Fibroblast of pulmonary artery (primary cell): ENCODE measurements at regions not wholly inside any gene's neighbourhood (a gene's known extent, or its start where the extent isn't known, plus 50 kb on each side); places are given as distances from the start of the nearest gene placed in this dataset.
A peak's percentile ranks its signal among the peaks of the same experiment; 100 is the strongest.
"Not testable (repeated sequence)": the region's sequence is repeated elsewhere in the genome, so short reads cannot be mapped to it uniquely, and the experiment has no call there.

Experiments
- DNase-seq: peaks from one replicate; pipeline ENCODE4 v3.0.0-alpha.2; 2010; ENCODE audit warnings: low read depth
- H3K4me3 ChIP-seq: replicated peaks from 2 replicates; pipeline ENCODE4 v1.5.1; 2011; ENCODE audit warnings: low read depth, mild to moderate bottlenecking, control low read depth, low read length, moderate library complexity
- CTCF ChIP-seq: IDR thresholded peaks from 2 replicates; pipeline ENCODE4 v1.5.1; 2011; ENCODE audit warnings: mild to moderate bottlenecking, control low read depth, low read length, inconsistent platforms; ENCODE audit errors: missing control alignments

GRCh38 chr4:33126002-33126401 lies 2405.8 kb downstream of the PCDH7 start:
- no peak for DNase-seq
- no peak for TF ChIP-seq CTCF
- H3K4me3 ChIP-seq, result no peak overlapping the region

DNA sequence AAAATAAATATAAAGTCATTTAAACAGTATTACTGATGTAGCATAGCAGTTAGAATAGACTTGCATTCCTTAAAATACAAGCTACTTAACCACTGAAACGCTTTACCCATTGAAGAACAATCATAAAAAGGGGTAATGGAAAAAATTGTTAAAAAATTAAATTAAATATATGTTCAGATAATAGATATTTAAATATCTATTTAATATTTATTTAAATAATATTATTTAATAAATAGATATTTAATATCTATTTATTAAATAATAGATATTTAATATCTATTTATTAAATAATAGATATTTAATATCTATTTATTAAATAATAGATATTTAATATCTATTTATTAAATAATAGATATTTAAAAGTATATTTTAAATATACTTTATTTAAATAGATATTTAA lies 2410.5 kb downstream of the PCDH7 start:
- DNase-seq, result not testable (repeated sequence)

DNA sequence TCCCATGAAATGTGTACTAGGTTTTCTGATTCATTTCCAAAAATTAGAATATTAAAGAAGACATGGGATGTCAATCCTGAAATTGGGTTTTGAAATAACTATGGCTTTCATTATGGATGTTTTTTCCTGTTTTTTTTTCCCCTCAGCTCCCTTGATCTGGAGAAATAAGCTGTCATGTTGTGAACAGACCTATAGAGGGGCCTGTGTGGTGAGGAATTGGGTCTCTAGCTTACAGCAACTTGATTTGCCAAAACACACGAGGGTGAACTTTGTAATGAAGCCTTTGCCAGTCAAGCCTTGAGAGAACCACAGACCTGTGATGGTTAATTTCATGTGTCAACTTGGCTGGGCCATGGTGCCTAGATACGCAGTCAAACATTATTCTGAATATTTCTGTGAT lies 2413.6 kb downstream of the PCDH7 start:
- no peak overlapping the region for H3K4me3 ChIP-seq
- DNase-seq, result no peak
- TF ChIP-seq CTCF, result no peak

More for the DNA sequence above, 2410.5 kb downstream of the PCDH7 start:
- H3K4me3 ChIP-seq, result not testable (repeated sequence)

DNA sequence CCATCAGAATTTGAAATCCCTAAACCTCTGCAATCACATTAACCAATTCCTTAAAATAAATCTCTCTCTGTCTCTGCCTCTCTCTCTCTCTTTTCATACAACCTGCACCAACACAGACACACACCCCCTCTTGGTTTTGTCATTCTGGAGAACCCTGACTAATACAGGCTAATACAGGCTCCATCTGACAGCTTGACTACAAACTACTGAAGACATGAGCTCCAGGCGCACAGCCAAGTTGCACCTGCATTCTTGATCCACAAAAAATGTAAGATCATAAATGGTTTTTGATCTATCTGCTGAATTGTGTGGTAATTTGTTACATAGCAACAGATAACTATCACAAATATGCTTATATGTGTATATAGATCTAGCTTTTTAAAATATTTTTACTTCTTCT lies 2414.2 kb downstream of the PCDH7 start:
- DNase-seq, result no peak
- TF ChIP-seq CTCF, result no peak
- no peak overlapping the region for H3K4me3 ChIP-seq

DNA sequence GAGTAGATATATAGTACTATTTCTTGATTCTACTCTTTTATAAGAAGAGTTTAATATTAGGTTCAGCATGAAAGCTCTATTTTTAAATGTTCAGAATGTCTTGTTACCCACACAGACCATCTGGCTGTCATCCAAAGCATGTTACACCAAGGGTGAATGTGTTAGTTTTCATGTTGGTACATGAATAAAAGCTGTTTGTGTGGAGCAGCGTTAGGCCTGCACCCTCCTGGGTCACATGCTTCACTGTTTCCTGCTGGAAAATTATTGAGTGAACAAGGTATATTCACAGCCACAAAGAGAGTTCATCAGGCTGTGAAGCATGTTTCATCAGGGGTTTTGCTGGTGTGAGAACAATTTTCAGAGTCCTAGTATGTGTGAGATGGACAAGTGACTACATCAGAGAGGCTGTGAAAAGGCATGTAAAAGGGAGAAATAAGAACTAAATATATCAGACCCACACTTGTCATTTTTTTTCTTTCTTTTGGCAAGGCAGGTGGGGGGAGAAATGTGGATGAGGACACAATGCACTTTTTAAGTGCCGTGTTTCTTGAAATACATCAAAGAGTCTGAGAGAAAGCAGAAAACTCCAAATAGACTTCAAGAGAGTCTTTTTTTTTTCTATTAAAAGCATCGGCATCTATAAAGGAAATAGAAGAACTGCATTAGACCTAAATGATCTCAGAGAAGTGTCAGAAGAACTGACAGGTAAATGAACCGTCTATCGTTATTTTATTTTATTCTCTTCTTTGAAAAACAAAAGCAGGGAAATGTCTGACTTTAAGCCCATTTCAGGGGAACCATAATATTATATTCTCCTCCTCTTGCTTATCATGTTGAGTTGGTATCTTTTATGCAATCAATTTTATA lies 2429.7 kb downstream of the PCDH7 start:
- no peak overlapping the region for H3K4me3 ChIP-seq
- no peak for DNase-seq
- TF ChIP-seq CTCF, result no peak

DNA sequence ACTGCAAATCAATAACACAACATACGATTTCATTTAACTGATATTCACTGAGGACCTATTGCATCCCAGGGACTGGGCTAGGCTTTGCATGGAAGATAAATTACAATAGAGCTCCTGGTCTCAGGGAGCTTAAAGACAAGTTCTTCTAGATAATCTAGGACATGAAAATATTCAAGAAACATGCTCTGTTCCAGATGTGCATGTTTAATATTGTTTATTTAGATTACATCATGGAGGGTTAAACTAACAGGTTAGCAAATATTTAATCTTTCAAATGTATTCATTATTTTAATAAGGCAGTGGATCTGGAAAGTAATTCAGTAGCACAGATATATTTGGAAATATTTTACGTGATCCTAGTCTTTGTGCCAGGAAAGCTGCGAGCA lies 2430.3 kb downstream of the PCDH7 start:
- no peak for DNase-seq
- TF ChIP-seq CTCF, result no peak
- no peak overlapping the region for H3K4me3 ChIP-seq

- DNase-seq, result peak; percentile 76
- H3K4me3 ChIP-seq, result no peak overlapping the region
- TF ChIP-seq CTCF, result peak; percentile 83
These were observed 2440.0 kb downstream of the PCDH7 start for GRCh38 chr4:33160126-33160525.
